Choroid plexus epithelial cell (primary cell): ENCODE measurements at regions not wholly inside any gene's neighbourhood (a gene's known extent, or its start where the extent isn't known, plus 50 kb on each side); places are given as distances from the start of the nearest gene placed in this dataset.
A peak's percentile ranks its signal among the peaks of the same experiment; 100 is the strongest.

Source experiments
- DNase-seq: peaks from one replicate; pipeline ENCODE4 v3.0.0-alpha.2; 2010; ENCODE audit warnings: low read depth
- H3K4me3 ChIP-seq: 2 replicates; pipeline ENCODE4 v1.5.1; 2011; ENCODE audit warnings: low read depth, mild to moderate bottlenecking, control low read depth, low read length, moderate library complexity
- CTCF ChIP-seq: conservative IDR thresholded peaks from 2 replicates; pipeline ENCODE4 v1.5.1; 2011; ENCODE audit warnings: low read depth, mild to moderate bottlenecking, control low read depth, inconsistent platforms, low read length, moderate library complexity

DNA sequence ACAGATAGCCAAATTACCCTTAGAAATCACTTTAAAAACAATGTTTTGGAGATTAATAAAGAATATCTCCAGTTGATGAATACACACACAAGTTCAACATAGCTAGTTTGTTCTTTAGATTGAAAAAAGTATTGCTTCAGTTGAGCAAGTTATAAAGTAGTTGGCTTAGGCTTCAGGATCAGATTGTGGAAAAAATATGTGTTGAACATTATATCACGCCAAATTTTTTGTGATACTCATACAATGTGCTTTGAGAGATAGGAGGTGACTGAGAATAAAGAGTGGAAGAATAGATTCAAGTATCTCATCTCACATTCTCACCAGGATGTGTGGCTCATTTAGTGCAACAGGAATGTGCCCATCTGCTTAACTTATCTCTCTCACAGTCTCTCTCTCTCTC, 553.3 kb downstream of the HTR7 start:
- H3K4me3 ChIP-seq: no peak overlapping the region
- no peak for DNase-seq
- TF ChIP-seq CTCF: no peak

DNA sequence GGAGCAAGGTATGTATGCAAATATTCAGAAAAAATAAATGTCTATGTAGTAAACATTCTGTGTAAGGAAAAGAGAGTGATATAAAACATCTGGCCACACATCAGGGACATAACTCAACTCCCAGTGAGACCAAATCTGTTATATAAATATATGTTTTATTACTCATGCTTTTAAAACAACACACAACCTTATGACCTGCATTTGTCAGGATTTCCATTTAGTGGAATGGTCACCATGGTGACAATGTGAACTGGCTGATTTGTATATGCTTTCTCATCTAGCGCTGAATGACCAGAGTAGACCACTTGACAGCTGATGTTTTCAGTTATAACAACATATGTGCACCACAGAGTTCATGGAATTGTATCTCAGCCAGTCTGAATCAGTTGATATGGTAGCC, 551.7 kb downstream of the HTR7 start:
- TF ChIP-seq CTCF: no peak
- DNase-seq: peak; percentile 97
- H3K4me3 ChIP-seq: no peak overlapping the region

DNA sequence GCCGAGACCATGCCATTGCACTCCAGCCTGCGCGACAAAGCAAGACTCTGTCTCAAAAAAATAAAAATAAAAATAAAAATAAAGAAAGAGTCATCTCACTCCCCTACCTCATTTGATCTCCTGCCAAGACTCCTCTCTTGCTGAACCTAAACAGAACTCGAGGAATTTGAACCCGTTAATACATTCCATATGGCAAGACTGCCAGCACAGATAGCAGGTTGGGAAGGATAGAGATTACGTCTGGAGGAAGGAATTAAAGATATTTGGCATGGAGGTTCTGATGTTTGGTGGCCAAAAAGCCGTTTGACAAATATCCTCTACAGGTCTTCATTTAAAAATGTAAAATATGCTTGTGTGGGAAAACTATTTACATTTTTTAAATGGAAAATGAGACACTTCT, 549.6 kb downstream of the HTR7 start:
- no peak for TF ChIP-seq CTCF
- no peak overlapping the region for H3K4me3 ChIP-seq
- DNase-seq: peak; percentile 72

DNA sequence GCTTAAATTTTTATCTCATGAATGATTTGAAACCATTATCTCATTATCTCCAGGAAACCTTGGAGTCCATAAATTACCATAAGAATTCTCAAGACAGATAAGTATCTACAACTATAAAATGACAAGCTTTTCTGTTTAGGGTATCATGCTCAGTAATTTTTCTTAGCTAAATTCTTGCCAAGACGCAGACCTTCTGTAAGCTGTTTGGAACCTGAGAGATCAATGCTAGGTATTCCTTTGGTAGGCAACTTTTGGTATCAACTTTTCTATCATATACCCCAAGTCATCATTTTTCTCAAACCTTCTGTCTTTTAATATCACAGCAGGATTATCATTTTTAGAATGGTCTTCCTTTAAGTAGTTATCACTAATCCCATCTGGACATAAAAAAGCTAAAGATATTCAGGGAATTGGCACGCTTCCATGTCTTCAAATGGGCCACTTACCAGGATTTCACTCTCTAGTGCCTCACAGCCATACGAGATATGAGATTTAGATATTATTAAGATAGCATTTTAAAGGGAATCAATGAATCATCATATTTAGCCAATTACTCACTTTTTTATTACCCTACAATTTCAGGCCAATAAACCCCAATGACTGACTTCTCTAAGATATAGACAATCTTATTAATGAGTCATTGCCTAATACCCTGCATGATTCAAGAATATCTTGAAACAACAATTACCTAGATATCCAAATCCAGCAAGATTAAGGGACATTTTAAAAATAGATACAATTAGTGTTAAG, 544.1 kb downstream of the HTR7 start:
- no peak for TF ChIP-seq CTCF
- H3K4me3 ChIP-seq: no peak overlapping the region
- DNase-seq: no peak

- TF ChIP-seq CTCF: no peak
- no peak overlapping the region for H3K4me3 ChIP-seq
Observed at GRCh38 chr10:90314718-90315117, 543.1 kb downstream of the HTR7 start.

GRCh38 chr10:90317172-90317571, 540.7 kb downstream of the HTR7 start:
- H3K4me3 ChIP-seq: no peak overlapping the region
- TF ChIP-seq CTCF: no peak
- no peak for DNase-seq

More at GRCh38 chr10:90314718-90315117, 543.1 kb downstream of the HTR7 start:
- DNase-seq: no peak

- no peak for TF ChIP-seq CTCF
- no peak for DNase-seq
- no peak overlapping the region for H3K4me3 ChIP-seq
Observed at GRCh38 chr10:90318659-90319058, 539.2 kb downstream of the HTR7 start.
